ENCODE measurements at regions not wholly inside any gene's neighbourhood (a gene's known extent, or its start where the extent isn't known, plus 50 kb on each side); places are given as distances from the start of the nearest gene placed in this dataset.

GRCh38 chr22:34306361-34306760 lies 386.1 kb upstream of the LARGE1 start:
- no peaks in the 10 kb centered on the region for H3K9me3 ChIP-seq
- ATAC-seq (no peak), FAIRE-seq (no peak), DNase-seq (ENCODE audit: low read depth in 1 of 2, low spot score in 1 of 2) (no peak)
- CTCF ChIA-PET: no interaction called here
- TF ChIP-seq RNF2 (IDR thresholded peaks at IDR 0.05; ENCODE audit: borderline replicate concordance, low read depth) (no peak), CBX8 (IDR thresholded peaks at IDR 0.05) (no peak), RCOR1 (IDR thresholded peaks at IDR 0.05; ENCODE audit: low read depth, low read length) (no peak), MAX (IDR thresholded peaks at IDR 0.05) (no peak), PHF8 (IDR thresholded peaks at IDR 0.05; ENCODE audit: borderline replicate concordance, low read depth) (no peak), RFX5 (IDR thresholded peaks at IDR 0.05) (no peak), FOSL2 (IDR thresholded peaks at IDR 0.05) (no peak), FOSL2 (CRISPR knock-in tag; IDR thresholded peaks at IDR 0.05) (no peak), KDM5A (IDR thresholded peaks at IDR 0.05) (no peak), CHD2 (IDR thresholded peaks at IDR 0.05; ENCODE audit: low read length, partially characterized antibody) (no peak), RAD21 (conservative IDR thresholded peaks at IDR 0.05 in 1 of 2, IDR thresholded peaks at IDR 0.05 in 1 of 2) (no peak), E2F6 (IDR thresholded peaks at IDR 0.05; ENCODE audit: borderline replicate concordance, low read depth) (no peak), BCL3 (IDR thresholded peaks at IDR 0.05) (no peak), NPAS2 (CRISPR knock-in tag; IDR thresholded peaks at IDR 0.05; ENCODE audit: borderline replicate concordance) (no peak), SREBF2 (IDR thresholded peaks at IDR 0.05) (no peak), CEBPB (IDR thresholded peaks at IDR 0.05) (no peak), ZNF302 (CRISPR knock-in tag; IDR thresholded peaks at IDR 0.05) (no peak), SMC3 (IDR thresholded peaks at IDR 0.05) (no peak), FOXS1 (CRISPR knock-in tag; IDR thresholded peaks at IDR 0.05) (no peak)
- 60% methylated on average over 1 of the region's 2 CpGs for WGBS (ENCODE audit: missing lambda C conversion rate)
- H3K4me1 ChIP-seq: no peaks in the 10 kb centered on the region
- H3K27ac ChIP-seq: no peak overlapping the region
- H3K4me3 ChIP-seq: no peak overlapping the region
- no peak overlapping the region for H3K4me2 ChIP-seq
- POLR2A ChIA-PET: no interaction called here

- no peak overlapping the region for H3K27ac ChIP-seq
- H3K4me1 ChIP-seq: no peaks in the 10 kb centered on the region
- ChIA-PET CTCF (interaction anchor here (1.0 kb wide), 1 partner anchor 10 kb away, joined by 3 read pairs; no protein-coding TSS in a partner anchor), POLR2A (no interaction called here)
- DNase-seq (ENCODE audit: low read depth in 1 of 2, low spot score in 1 of 2): no peak
- TF ChIP-seq ELK1 (IDR thresholded peaks at IDR 0.05; ENCODE audit: low read depth, low read length) (no peak), CEBPB (IDR thresholded peaks at IDR 0.05) (no peak), EP300 (IDR thresholded peaks at IDR 0.05) (no peak), POLR2A (IDR thresholded peaks at IDR 0.05; ENCODE audit: low read length) (no peak), KDM1A (IDR thresholded peaks at IDR 0.05; ENCODE audit: low read depth) (no peak), CHD2 (IDR thresholded peaks at IDR 0.05; ENCODE audit: low read length, partially characterized antibody) (no peak), MAZ (IDR thresholded peaks at IDR 0.05; ENCODE audit: borderline replicate concordance, low read depth, low read length) (no peak), FOSB (CRISPR knock-in tag; IDR thresholded peaks at IDR 0.05) (no peak), MYC (IDR thresholded peaks at IDR 0.05; ENCODE audit: borderline replicate concordance, low read length) (no peak), CHD4 (IDR thresholded peaks at IDR 0.05; ENCODE audit: borderline replicate concordance) (no peak), HES2 (IDR thresholded peaks at IDR 0.05) (no peak), HOXA7 (CRISPR knock-in tag; IDR thresholded peaks at IDR 0.05) (no peak), SREBF2 (IDR thresholded peaks at IDR 0.05) (no peak), HDAC2 (IDR thresholded peaks at IDR 0.05) (no peak), POLR2AphosphoS2 (conservative IDR thresholded peaks at IDR 0.05; ENCODE audit: low read length) (no peak), FOXS1 (CRISPR knock-in tag; IDR thresholded peaks at IDR 0.05) (no peak)
- no peak for FAIRE-seq
- H3K4me3 ChIP-seq: no peak overlapping the region
- ATAC-seq: no peak
- H3K4me2 ChIP-seq: no peak overlapping the region
- H3K9me3 ChIP-seq: no peaks in the 10 kb centered on the region
- WGBS (ENCODE audit: missing lambda C conversion rate): 0% methylated on average over 3 of the region's 3 CpGs
Observed at GRCh38 chr22:34308101-34308500, 387.8 kb upstream of the LARGE1 start.
